Forelimb muscle (tissue), 1 donor: ENCODE measurements at regions not wholly inside any gene's neighbourhood (a gene's known extent, or its start where the extent isn't known, plus 50 kb on each side); places are given as distances from the start of the nearest gene placed in this dataset.
"Not testable (repeated sequence)": the region's sequence is repeated elsewhere in the genome, so short reads cannot be mapped to it uniquely, and the experiment has no call there.

Experiments
- DNase-seq: peaks from one replicate; pipeline ENCODE4 v3.0.0-alpha.2; 2013; ENCODE audit warnings: low read depth

DNA sequence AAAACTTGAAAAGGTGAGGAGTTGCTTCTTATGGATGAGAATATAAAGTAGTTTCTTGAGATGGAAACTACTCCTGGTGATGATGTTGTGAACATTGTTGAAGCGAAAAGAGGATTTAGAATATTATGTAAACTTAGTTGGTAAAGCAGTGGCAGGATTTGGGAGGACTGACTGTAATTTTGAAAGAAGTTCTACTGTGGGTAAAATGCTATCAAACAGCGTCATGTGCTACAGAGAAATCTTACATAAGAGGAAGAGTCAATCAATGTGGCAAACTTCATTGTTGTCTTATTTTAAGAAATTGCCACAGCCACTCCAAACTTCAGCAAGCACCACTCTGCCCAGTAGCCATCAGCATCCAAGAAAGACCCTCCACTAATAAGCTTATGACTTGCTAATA is 112.9 kb upstream of the ZEB2 start:
- DNase-seq = no peak

DNA sequence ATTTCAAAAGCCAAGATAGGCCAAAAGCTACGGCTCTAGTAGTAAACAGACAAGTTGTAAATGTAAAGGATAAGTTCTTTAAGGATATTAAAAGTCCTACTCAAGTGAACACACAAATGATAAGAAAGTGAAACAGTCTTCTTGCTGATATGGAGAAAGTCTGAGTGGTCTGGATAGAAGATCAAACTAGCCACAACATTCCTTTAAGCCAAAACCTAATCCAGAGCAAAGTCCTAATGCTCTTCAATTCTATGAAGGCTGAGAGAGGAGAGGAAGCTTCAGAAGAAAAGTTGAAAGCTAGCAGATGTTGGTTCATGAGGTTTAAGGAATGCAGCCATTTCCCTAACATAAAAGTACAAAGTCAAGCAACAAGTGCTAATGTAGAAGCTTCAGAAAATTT is 111.7 kb upstream of the ZEB2 start:
- no peak for DNase-seq

GRCh38 chr2:144630459-144631215 is 110.7 kb upstream of the ZEB2 start:
- DNase-seq = no peak

GRCh38 chr2:144629935-144630334 is 110.0 kb upstream of the ZEB2 start:
- DNase-seq = no peak

DNA sequence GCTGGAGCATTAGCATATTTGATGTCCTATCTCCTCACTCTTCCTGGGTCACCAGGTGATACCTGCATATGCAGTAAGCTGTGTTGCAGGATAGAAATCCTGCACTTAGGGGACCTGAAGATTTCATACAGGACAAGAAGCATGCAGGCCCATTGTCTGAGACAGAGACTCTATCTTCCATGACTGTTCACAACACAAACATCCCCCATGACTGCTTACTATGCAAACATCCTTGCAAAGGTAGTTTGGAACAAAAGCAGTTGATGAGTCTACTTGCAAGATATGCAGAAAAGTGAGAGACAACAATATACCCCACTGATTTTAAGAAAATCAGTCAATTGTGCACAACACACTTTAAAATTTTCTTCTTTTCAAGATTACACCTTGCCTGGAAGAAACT is 108.6 kb upstream of the ZEB2 start:
- no peak for DNase-seq

DNA sequence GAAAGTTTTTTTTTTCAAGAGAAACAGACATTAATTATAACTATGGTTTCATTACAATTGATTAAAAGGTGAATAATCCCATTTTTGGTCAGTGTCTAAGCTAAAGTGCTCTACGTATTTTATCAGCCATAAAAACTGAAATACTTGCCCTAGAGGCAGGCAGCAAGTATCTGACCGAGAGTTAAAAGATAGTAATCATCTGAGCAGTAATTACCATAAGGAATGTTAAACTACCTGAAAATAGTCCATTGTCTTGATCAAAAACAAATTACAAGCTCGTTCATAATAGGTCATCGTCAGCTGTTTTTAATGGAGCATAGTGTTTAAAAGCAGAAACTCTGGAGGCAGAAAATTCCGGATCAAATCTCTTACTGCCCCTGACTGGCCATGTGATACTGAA is 105.7 kb upstream of the ZEB2 start:
- DNase-seq = no peak

GRCh38 chr2:144625226-144625625 is 105.3 kb upstream of the ZEB2 start:
- DNase-seq = no peak

DNA sequence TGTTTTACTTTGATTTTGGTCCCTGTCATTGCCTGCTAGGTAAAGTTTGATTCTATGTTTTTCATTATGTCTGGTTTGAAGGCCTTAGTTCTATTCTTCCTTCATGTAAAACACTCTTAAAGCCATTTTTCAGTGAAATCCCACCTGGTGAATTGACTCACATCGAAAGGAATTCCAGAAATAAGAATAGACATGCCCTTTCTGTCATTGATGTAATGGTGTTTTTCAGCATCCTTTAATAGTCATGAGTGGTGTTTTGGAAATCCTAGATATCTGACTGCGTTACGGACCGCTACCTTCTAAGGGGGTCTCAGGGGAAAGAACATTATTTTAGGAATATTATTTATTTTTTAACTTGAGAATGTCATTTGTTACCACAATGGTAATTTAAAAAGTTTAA is 104.5 kb upstream of the ZEB2 start:
- no peak for DNase-seq

DNA sequence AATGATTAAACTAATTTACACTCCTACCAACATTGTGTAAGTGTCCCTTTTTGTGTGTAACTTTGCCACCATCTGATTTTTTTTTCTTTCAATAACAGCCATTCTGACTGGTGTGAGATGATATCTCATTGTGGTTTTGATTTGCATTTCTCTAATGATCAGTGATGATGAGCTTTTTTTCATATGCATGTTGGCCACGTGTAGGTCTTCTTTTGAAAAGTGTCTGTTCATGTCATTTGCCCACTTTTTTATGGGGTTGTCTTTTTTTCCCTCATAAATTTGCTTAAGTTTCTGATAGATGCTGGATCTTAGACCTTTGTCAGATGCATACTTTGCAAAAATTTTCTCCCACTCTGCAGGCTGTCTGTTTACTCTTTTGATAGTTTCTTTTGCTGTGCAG is 102.5 kb upstream of the ZEB2 start:
- not testable (repeated sequence) for DNase-seq

GRCh38 chr2:144621266-144621665 is 101.3 kb upstream of the ZEB2 start:
- DNase-seq = no peak

DNA sequence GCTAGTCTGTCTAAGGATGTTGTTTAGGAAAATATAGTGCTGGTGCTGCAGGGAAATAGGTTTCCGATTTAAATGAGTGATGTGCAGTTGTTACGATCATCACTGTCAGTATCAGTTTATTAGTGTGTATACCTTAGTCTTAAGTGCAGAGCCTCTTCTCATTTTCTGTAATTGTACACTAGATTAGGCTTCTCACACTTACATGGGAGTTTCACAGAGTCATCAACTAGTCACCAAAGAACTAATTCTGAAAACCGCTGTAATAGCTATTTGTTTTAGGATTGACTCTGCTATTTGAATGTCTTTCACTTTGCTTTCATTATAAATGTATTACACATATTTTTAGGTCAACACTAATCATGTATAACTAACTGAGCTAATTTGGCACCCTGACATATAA is 99.8 kb upstream of the ZEB2 start:
- no peak for DNase-seq

DNA sequence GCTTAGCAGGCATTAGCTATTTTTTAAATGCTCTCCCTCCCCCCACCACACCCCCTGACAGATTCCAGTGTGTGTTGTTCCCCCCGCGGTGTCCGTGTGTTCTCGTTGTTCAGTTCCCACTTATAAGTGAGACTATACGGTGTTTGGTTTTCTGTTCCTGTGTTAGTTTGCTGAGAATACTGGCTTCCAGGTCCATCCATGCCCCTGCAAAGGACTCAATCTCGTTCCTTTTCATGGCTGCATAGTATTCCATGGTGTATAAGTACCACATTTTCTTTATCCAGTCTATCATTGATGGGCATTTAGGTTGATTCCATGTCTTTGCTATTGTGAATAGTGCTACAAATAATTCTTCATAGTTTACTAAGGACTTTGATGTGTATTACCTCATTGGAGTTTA is 97.3 kb upstream of the ZEB2 start:
- DNase-seq = not testable (repeated sequence)

GRCh38 chr2:144615866-144616565 is 96.1 kb upstream of the ZEB2 start:
- DNase-seq = no peak

DNA sequence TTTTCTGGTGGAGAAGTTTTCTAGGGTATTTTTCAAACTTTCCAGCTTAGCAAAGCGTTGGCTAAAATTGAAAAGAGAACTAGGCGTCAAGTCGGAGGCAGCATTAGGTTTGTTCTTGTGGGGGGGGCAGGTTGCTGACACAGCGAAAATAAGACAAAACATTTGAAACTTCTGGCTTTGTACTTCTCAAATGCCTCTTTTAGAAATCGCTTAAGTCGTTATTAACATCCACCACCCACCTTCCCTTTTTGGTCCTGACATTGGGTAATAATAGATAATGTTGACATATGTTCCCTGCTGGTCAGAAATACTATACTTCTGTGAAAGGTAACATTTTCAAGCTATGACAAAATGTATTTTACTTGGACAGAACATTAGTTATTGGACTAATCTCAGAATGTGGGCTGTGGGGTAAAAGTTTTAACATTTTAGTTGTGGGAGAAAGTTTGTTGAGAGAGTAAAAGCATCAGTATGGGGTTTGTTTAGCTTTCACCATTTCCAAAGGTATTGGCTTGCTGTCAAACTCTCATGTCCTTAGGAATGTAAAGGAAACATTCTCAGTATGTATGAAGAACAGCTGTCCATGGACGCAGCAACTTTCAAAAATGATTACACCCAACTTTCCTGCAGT is 88.1 kb upstream of the ZEB2 start:
- peak; percentile 29 for DNase-seq

GRCh38 chr2:144607099-144607498 is 87.2 kb upstream of the ZEB2 start:
- DNase-seq = no peak

- no peak for DNase-seq
Measured at GRCh38 chr2:144606466-144607095, 86.7 kb upstream of the ZEB2 start.

- no peak for DNase-seq
Measured at GRCh38 chr2:144605231-144605840, 85.4 kb upstream of the ZEB2 start.

GRCh38 chr2:144603334-144603733 is 83.4 kb upstream of the ZEB2 start:
- no peak for DNase-seq

GRCh38 chr2:144598906-144599305 is 79.0 kb upstream of the ZEB2 start:
- no peak for DNase-seq

GRCh38 chr2:144597894-144598593 is 78.1 kb upstream of the ZEB2 start:
- no peak for DNase-seq

DNA sequence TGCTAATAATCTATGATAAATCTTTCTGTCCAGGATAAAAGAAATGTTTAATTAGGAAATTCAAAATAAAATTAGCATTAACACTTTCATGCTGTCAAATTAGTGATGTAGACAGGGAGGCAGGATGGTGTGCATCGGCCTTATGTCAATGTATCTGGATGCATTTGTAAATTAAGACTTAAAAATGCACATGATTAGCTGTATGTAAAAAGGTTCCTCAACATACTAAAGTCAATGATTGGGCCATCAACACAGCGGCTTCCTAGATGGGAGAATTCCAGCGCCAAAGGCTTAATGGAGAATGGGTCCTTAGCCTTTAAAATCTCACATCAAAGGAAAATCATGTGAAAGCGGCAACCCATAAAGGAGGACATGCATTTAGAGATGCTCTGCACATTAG is 77.5 kb upstream of the ZEB2 start:
- DNase-seq = no peak
